MM.1S (cell line): ENCODE measurements at regions not wholly inside any gene's neighbourhood (a gene's known extent, or its start where the extent isn't known, plus 50 kb on each side); places are given as distances from the start of the nearest gene placed in this dataset.

Experiments
- DNase-seq: peaks from one replicate; pipeline ENCODE4 v3.0.0-alpha.2; 2015
- H2AFZ ChIP-seq: fragments of 300-600 bp; sonication (generic); 2 replicates; pipeline ENCODE4 v1.6.0; 2016; ENCODE audit warnings: antibody characterized with exemption, low read length
- H3F3A ChIP-seq: fragments of 300-600 bp; sonication (generic); 2 replicates; pipeline ENCODE4 v1.6.1; 2016; ENCODE audit warnings: mild to moderate bottlenecking, antibody characterized with exemption, low read length, moderate library complexity, mixed read lengths; ENCODE audit not compliant: insufficient read depth
- H3K27ac ChIP-seq: fragments of 300-600 bp; sonication (generic); 2 replicates; pipeline ENCODE4 v1.5.1; 2016; ENCODE audit warnings: mild to moderate bottlenecking, low read length
- H3K27me3 ChIP-seq: fragments of 300-600 bp; sonication (generic); replicated peaks from 2 replicates; pipeline ENCODE4 v1.6.0; 2016; ENCODE audit warnings: low read length; ENCODE audit not compliant: insufficient read depth
- H3K36me3 ChIP-seq: fragments of 300-600 bp; sonication (generic); replicated peaks from 2 replicates; pipeline ENCODE4 v1.6.1; 2016; ENCODE audit warnings: mild to moderate bottlenecking, low read length, mixed read lengths; ENCODE audit not compliant: insufficient read depth
- H3K4me1 ChIP-seq: fragments of 300-600 bp; sonication (generic); 2 replicates; pipeline ENCODE4 v1.6.1; 2016; ENCODE audit warnings: low read length, mixed read lengths
- H3K4me2 ChIP-seq: fragments of 300-600 bp; sonication (generic); 2 replicates; pipeline ENCODE4 v1.6.0; 2016; ENCODE audit warnings: low read depth, low read length
- H3K4me3 ChIP-seq: fragments of 300-600 bp; sonication (generic); 2 replicates; pipeline ENCODE4 v1.5.1; 2016; ENCODE audit warnings: low read length, mixed read lengths
- H3K79me2 ChIP-seq: fragments of 300-600 bp; sonication (generic); 2 replicates; pipeline ENCODE4 v1.6.1; 2016; ENCODE audit warnings: mixed run types, low read length, mixed read lengths
- H3K9ac ChIP-seq: fragments of 300-600 bp; sonication (generic); 2 replicates; pipeline ENCODE4 v1.6.1; 2016; ENCODE audit warnings: low read length, mixed read lengths
- H3K9me2 ChIP-seq: fragments of 300-600 bp; sonication (generic); replicated peaks from 2 replicates; pipeline ENCODE4 v1.6.1; 2016; ENCODE audit warnings: mild to moderate bottlenecking, low read length, mixed read lengths; ENCODE audit not compliant: insufficient read depth
- H3K9me3 ChIP-seq: fragments of 300-600 bp; sonication (generic); replicated peaks from 2 replicates; pipeline ENCODE4 v1.6.1; 2016; ENCODE audit warnings: mild to moderate bottlenecking, low read length, mixed read lengths; ENCODE audit not compliant: insufficient read depth
- H4K20me1 ChIP-seq: fragments of 300-600 bp; sonication (generic); 2 replicates; pipeline ENCODE4 v1.6.1; 2016; ENCODE audit warnings: mild to moderate bottlenecking, low read length, moderate library complexity, mixed read lengths; ENCODE audit not compliant: insufficient read depth
- CTCF ChIP-seq: fragments of 300-600 bp; sonication (generic); IDR thresholded peaks from 2 replicates; pipeline ENCODE4 v1.5.1; 2016; ENCODE audit warnings: antibody characterized with exemption, low read length, mixed read lengths
- EZH2 ChIP-seq: fragments of 300-600 bp; sonication (generic); optimal IDR thresholded peaks from 2 replicates; pipeline ENCODE3; 2017; ENCODE audit warnings: low read depth, mild to moderate bottlenecking, antibody characterized with exemption, low read length, mixed read lengths
- EZH2phosphoT487 ChIP-seq: fragments of 300-600 bp; sonication (generic); IDR thresholded peaks from 2 replicates; pipeline ENCODE4 v1.6.1; 2018; ENCODE audit warnings: antibody characterized with exemption, low read length

DNA sequence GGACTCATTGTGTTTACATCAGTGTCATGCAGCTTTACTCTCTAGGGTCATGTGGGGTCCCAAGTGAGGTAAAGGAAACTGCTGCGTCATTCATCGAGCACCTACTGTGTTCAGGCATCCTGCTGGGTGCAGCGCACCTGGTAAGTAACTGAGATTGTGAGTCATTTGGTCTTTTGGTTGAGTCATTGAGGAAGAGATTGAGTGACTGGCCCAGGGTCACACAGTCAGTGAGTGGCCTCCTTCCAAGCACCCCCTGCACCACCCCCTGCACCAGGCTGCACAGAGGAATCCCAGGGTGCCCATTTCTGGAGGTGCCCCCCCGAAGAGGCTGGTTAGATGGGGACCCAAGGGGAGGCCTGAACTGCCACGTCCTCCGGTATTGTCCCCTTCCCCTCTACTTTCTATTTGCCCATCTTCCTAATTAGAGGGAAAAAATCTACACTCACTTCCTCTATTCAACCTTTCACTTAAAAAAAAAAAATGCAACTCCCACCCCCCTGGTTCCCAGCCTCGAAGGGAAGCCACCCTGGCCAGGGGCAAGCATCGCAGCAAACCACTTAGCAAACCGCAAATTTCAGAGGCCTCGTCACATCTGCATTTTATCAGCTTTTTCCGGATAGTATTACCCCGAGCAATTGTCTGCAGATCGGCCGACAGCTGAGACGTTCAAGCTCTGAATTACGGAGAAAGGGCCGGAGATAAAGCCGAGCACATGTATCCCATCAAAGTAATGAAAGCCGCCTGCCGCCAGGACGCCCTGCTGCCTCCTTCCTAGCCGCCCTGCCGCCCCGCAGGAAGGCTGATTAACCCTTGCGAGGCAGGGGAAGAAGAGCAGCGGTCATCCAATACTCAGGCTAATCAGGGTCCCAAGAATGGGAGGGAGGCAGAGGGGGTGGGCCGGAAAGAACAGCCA, 96.3 kb upstream of the MSX1 start:
- DNase-seq = peak; percentile 11
- Histone ChIP-seq H3K4me3 (no peak overlapping the region), H3K9me3 (no peaks in the 10 kb centered on the region), H3K9ac (no peak overlapping the region), H3F3A (no peaks in the 10 kb centered on the region), H3K4me2 (no peak overlapping the region), H4K20me1 (no peaks in the 10 kb centered on the region), H3K36me3 (no peaks in the 10 kb centered on the region), H3K79me2 (no peaks in the 10 kb centered on the region), H3K27me3 (no peaks in the 10 kb centered on the region), H3K27ac (no peak overlapping the region), H3K4me1 (no peaks in the 10 kb centered on the region), H3K9me2 (no peaks in the 10 kb centered on the region), H2AFZ (no peak overlapping the region)
- TF ChIP-seq EZH2 (no peak), CTCF (no peak), EZH2phosphoT487 (no peak)

GRCh38 chr4:4762300-4762699, 97.2 kb upstream of the MSX1 start:
- no peak overlapping the region for H3K9ac ChIP-seq
- H3K27ac ChIP-seq = no peak overlapping the region
- no peaks in the 10 kb centered on the region for H4K20me1 ChIP-seq
- no peaks in the 10 kb centered on the region for H3K27me3 ChIP-seq
- H3K4me3 ChIP-seq = no peak overlapping the region
- TF ChIP-seq EZH2 (no peak), CTCF (no peak), EZH2phosphoT487 (no peak)
- no peaks in the 10 kb centered on the region for H3F3A ChIP-seq
- no peaks in the 10 kb centered on the region for H3K4me1 ChIP-seq
- no peaks in the 10 kb centered on the region for H3K79me2 ChIP-seq
- no peak for DNase-seq
- no peaks in the 10 kb centered on the region for H3K36me3 ChIP-seq
- H3K4me2 ChIP-seq = no peak overlapping the region
- H3K9me2 ChIP-seq = no peaks in the 10 kb centered on the region
- H2AFZ ChIP-seq = no peak overlapping the region
- no peaks in the 10 kb centered on the region for H3K9me3 ChIP-seq

DNA sequence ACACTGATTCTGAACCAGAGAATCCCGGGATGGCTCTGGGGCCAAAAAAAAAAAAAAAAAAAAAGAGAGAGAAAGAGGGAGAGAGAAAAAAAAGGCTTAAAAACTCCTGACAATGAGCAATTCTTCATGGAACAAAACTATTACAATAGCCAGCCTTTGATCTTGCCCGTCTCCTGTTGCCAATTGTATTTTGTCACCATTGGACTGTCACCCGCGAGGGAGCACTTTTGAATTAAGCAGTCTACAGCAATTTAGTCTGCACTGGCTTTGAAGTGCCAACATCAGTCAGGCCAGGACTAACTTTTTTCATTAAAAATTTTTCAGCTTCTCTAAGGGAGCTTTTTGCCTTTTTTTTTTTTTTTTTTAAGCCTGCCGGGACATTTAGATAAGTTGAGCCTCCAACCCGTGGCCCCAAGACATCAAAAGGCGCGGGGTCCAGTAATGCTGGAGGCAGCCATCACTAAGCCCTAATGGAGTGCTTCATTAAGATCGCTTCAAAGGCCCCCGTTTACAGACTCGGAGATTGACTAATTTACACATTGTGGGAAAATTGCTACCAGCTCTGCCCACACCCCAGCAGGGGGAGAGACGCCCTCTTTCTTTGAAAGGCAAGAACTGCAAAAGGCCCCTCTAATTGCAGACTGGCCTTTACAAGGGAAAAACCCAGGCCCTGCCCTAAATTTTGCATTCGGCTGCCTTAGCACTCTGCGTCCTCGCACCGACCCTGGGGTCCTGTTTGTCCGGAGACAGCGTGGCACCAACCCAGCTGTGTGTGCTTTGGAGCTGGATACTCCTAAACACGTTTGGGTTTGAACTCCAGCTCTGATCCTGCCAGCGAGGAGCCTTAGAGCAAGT, 98.1 kb upstream of the MSX1 start:
- H3F3A ChIP-seq = no peaks in the 10 kb centered on the region
- H3K27ac ChIP-seq = no peak overlapping the region
- no peak overlapping the region for H2AFZ ChIP-seq
- DNase-seq = no peak
- H3K9me3 ChIP-seq = no peaks in the 10 kb centered on the region
- H3K36me3 ChIP-seq = no peaks in the 10 kb centered on the region
- H3K27me3 ChIP-seq = no peaks in the 10 kb centered on the region
- TF ChIP-seq EZH2 = no peak
- H3K9me2 ChIP-seq = no peaks in the 10 kb centered on the region
- no peaks in the 10 kb centered on the region for H3K79me2 ChIP-seq
- no peak overlapping the region for H3K4me3 ChIP-seq
- no peak overlapping the region for H3K9ac ChIP-seq
- no peaks in the 10 kb centered on the region for H4K20me1 ChIP-seq
- no peaks in the 10 kb centered on the region for H3K4me1 ChIP-seq
- H3K4me2 ChIP-seq = no peak overlapping the region
